Stomach (tissue), 4 donors: ENCODE measurements at regions not wholly inside any gene's neighbourhood (a gene's known extent, or its start where the extent isn't known, plus 50 kb on each side); places are given as distances from the start of the nearest gene placed in this dataset.

Experiments used
- CTCF ChIP-seq, 7 experiments: fragments of 450-650 bp in 4 of 7; fragments of 200-600 bp in 3 of 7; sonication (generic) in 3 of 7; IDR thresholded peaks; one replicate each; pipeline ENCODE4 v1.5.1; 2016 to 2019; ENCODE audit warnings: antibody characterized with exemption in 7 of 7, control low read depth in 2 of 7, mild to moderate bottlenecking in 1 of 7
- POLR2AphosphoS5 ChIP-seq, 3 donors: sonication (generic); formaldehyde crosslinking; IDR thresholded peaks; one replicate each; pipeline ENCODE4 v1.6.1; 2016; ENCODE audit warnings: antibody characterized with exemption in 3 of 3

- TF ChIP-seq CTCF (IDR thresholded peaks at IDR 0.05) (no peak), POLR2AphosphoS5 (IDR thresholded peaks at IDR 0.05) (no peak)
Measured at GRCh38 chr21:38678827-38679226, 126.9 kb upstream of the ETS2 start.
